GM18505 (cell line): ENCODE measurements at regions not wholly inside any gene's neighbourhood (a gene's known extent, or its start where the extent isn't known, plus 50 kb on each side); places are given as distances from the start of the nearest gene placed in this dataset.

Experiments
- ATAC-seq: cut with Tn5 transposase; IDR thresholded peaks from one replicate; pipeline ENCODE4 v1.9.1; 2021; ENCODE audit not compliant: unreplicated experiment
- POLR2A ChIP-seq: IDR thresholded peaks from 4 replicates; pipeline ENCODE4 v1.6.1; 2011; ENCODE audit warnings: borderline replicate concordance; ENCODE audit not compliant: insufficient read depth, insufficient read length; ENCODE audit errors: extremely low read depth

DNA sequence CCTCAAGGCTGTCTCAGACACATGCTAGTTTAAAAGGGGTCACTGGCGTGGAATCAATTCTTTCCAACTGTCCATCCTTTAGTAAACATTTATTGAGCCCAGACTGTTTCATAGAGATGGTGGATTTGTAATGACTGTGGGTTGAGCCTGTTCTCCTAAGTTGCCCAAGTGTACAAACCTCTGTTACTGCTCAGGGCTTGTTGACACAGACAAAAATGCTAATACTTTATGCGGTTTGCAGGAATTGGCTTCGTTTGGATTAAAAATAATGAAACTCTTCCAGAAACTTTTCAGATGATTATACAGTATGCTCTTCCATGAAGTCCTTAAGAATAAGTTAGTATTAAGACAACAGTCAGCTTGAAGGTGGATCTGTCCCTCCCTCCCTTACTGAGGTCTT, 83.6 kb upstream of the MGAT5 start:
- ATAC-seq, result peak; percentile 19
- TF ChIP-seq POLR2A, result no peak

DNA sequence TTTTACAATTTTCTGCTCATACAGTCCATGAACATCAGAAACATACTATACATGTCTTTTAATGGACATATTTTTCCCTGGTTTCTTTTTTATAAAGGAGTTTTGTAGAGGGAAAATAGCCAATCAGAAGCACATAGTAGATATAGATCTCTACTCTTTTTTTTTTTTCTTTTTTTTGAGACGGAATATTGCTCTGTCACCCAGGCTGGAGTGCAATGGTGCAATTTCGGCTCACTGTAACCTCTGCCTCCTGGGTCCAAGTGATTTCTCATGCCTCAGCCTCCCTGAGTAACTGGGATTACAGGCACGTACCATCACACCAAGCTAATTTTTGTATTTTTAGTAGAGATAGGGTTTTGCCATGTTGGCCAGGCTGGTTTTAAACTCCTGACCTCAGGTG, 83.2 kb upstream of the MGAT5 start:
- ATAC-seq, result no peak
- TF ChIP-seq POLR2A, result no peak

DNA sequence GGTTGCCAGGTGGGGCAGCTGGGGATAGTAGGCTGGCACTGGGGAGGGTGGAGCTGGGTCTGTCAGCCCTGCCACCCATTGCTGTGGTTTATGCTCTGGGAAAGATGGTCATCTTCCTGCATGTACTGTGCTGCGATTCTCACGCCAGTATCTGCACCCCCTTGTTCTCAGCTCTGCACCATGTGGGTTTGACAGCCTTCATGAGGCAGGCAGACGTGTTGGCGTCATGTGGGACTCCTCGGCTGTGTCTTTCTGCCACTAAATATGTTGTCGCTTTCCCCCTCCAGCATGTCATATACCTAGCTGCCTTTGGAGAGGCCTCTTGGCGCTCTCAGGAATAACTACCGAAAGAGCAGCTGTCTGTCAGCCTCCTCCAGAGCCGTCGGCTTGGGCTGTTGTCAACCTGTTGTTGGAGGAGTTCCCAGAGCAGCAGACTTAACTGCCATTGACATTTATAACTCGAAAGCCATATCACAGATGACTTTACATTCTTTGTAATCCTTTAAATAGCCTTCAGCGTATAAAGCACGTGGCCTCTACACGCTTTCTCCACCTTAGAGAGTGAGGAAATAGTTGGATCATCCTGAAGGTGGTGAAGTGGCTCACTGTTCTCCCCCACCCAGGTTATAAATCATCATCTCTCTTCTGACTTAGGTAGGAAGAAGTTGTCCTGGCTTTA, 80.4 kb upstream of the MGAT5 start:
- TF ChIP-seq POLR2A, result no peak
- no peak for ATAC-seq

DNA sequence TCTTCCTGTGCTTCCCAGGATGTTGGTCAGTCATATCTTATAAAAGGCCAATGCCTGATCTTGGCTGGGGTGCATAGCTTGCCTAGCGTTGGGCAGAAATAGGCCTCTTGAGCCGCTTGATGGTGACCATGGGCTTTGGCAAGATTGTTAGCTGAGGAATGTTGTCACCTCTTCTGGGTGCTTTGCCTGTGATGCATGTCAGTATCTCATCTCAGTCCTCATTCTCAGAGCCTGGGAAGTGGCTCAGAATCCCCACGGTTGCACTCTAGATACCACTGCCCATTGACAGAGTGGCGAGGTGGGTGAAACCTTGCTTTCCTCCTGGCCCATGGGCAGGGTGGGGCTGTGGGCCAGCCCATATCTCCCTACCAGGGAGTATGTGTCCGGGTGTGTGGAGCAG, 79.2 kb upstream of the MGAT5 start:
- ATAC-seq, result no peak
- TF ChIP-seq POLR2A, result no peak

DNA sequence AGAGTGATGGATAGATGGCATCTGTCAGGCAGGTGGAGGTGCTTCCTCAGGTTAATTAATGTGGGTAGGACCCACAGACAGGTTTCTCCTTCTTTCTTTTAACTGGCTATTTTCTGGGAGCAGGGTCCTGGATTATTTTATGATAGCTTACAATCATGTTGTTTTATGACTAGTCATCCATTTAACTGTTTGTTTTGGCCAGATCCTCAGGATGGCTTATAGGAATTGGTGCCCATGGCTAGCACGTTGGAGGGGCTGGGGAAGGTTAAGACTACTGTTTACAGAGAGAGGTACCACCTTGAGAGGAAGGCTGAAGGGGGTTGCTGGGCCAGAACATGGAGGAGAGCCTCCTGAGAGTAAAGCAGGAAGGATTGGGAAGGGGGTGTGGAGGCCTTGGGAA, 78.0 kb upstream of the MGAT5 start:
- no peak for ATAC-seq
- no peak for TF ChIP-seq POLR2A

DNA sequence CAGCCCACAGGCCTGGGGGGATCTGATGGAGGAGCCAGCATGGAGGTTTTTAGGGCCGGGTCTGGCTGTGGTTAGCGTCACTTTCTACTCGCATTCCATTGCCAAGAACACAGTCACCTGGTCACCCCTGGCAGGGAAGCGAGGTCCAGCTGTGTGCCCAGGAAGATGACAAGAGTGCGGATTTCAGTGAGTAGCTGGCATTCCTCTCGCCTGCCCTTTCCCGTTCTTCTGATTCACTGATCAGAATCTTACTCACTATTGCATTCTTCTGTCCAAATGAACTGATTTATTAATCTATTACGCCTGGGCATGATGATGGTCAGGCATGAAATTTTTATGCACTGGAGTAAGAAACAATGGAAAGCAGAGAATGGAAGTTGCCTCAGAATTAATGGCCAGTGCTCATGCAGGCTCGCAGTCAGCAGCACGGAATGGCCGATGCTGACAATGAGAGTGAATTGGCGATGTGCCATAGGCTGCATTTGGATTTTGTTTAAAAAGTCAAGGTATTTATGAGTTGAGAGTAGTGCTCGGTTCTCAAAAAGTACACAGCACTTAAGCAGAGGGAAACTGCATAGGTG, 76.4 kb upstream of the MGAT5 start:
- no peak for TF ChIP-seq POLR2A

DNA sequence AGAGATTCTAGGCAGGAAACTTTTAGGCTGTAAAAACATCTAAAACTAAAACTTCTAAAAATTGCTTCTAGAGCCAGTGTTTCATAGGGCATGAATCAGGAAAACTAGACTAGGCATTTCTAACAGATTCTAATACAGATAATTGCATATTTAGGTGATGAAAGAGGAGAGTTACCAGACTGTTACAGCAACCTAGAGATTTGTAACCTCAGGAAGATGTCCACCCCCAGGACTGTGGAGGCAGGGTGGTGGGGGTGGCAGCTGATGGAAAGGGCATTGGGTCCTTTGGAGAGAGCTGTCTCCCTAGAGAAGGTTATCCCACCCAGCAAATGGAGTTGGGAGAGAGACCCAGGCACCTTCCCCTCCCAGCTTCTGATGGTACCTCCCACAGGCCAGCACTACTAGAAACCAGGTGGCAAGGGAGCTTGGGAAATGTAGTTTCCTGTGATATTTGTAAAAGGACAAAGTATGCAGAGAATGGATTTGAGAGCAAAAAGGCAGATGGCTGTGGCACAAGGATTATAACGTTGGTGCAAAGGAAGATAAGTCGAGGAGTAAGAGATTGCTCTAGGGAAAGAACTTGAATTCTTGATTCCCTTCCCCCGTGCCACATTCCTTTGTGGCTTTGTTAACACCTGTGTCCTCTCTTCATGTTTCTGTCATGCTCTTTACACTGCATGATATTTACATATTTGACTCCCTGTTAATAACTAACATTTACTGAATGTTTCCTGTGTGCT, 75.6 kb upstream of the MGAT5 start:
- no peak for TF ChIP-seq POLR2A
- no peak for ATAC-seq

More for the DNA sequence above, 76.4 kb upstream of the MGAT5 start:
- no peak for ATAC-seq

DNA sequence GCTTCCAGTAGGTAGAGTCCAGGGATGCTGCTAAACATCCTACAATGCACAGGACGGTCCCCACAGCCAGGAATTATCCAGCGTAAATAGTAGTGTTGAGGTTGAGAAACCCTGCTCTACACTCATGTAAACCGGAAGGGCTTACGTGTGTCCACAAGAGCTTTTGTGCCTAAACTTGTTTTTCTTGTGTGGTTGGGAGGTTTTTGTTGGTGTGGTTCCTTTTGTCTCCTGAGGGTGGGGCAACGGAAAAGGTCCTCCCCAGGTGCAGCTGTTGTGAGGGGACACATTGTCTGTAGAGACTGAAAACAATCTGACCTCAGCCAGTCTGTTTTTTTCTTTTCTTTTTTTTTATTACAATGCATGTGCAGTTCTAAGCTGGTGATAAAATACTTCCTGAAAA, 72.7 kb upstream of the MGAT5 start:
- TF ChIP-seq POLR2A, result no peak
- ATAC-seq, result no peak

DNA sequence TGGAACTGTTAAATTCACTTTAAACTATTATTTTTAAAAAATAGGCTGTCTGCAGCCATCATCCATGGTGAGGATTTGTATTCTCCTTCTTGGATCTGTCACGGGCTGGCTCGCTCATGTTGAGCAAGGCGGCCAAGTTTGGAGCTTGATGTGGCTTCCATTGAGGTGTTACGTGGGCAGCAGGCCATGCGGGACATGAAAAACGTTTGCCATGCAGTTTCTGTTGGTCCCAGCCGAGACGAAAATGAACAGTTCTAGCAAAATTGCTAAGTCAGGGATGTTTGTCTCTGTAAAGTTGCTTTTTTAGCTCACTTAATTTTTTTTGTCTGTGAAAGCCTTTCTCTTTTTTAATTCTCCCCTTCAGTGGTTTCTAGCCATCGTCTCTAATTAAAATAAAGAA, 70.2 kb upstream of the MGAT5 start:
- TF ChIP-seq POLR2A, result no peak
- no peak for ATAC-seq

DNA sequence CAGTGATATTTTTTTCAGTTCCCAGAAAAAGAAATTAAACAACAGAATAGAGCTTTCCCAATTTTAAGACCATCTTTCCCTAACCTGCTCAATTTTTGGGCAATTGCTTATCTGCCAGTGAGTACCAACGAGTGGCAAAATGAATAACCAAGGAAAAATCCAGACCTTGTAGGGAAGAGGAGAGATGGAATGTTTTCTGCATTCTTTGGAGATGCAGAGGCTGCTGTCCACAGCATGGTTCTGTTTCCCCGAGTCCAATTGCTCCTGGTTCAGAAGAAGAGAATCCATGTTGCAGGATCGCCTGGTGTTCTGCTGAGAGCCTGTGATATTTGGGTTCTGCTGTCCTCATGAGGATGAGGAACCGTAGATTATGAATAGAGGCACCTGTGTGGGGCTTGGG, 68.2 kb upstream of the MGAT5 start:
- TF ChIP-seq POLR2A, result no peak
- no peak for ATAC-seq

DNA sequence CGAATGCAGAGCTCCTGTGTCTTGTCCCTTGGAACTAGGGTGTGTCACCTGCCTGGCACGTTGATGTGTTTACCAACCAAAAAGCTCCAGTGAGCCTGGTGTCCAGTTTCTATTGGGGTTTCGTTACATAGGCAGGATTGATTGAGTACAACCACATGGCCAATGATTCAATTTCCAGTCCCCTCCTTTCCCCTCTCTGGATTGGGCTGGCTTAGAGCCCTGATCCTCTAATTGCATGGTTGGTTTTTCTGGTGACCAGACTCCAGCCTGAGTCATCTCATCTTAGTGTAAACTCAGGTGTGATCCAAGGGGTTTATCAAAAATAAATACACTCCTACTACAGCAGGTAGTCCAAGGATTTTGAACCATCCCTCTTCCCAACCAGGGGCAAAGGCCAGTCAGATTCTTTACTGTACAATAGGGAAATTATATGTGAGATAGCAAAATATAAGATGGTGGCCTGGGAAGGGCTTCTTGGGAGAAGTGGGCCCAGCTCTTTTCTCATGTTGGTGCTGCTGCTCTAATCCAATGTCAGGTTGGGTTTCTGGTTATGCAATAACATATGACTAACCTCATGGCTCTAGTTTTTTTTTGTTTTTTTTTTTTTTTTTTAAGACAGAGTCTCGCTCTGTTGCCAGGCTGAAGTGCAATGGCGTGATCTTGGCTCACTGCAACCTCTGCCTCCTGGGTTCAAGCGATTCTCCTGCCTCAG, 64.7 kb upstream of the MGAT5 start:
- ATAC-seq, result no peak
- no peak for TF ChIP-seq POLR2A

DNA sequence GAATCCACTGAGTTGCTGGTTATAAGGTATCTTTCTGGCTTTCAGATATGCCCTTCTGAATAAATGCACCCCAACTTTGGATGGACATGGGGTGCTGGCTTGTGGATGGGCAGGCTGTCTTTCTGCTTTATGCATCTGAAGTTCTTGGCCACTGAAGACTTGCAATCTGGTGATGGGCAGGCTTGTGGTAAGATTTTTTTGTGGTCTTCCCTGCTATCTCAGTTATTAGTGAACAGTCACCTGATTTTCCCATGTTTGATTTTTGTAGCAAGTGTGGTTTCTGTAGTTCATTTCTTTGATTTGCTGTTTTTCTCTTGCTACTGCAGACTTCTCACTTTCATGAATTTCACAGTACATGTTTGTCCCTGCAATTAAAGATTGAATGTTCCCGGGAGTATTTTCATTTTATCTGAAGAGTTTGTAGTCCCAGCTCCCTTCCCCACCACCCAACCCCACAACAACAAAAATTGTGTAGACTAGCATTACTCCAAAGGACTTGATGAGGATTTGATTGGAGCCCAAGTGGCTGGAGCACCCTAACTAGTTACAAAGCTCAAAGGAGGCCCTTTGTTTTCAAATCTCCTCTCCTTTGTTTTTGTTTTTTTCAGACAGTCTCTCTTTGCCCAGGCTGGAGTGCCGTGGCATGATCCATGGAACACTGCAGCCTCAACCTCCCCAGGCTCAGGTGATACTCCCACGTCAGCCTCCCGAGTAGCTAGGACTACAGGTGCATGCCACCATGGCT, 63.6 kb upstream of the MGAT5 start:
- no peak for ATAC-seq
- no peak for TF ChIP-seq POLR2A

DNA sequence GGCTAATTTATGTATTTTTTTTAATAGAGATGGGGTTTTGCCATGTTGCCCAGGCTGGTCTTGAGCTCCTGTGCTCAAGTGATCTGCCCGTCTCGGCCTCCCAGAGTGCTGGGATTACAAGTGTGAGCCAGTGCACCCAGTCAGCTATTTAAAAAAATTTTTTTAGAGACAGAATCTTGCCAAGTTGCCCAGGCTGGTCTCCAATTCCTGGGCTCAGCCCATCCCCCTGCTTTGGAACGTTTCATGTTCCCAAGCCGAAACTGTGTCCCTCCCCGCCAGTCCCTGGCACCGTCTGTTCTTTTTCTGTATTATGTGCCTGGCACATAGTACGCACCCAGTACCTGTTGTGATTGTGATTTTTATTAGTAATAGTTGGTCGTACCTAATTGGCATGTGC, 63.1 kb upstream of the MGAT5 start:
- TF ChIP-seq POLR2A, result no peak
- ATAC-seq, result no peak
